ENCODE measurements at regions not wholly inside any gene's neighbourhood (a gene's known extent, or its start where the extent isn't known, plus 50 kb on each side); places are given as distances from the start of the nearest gene placed in this dataset.

- 82 to 87% methylated on average over 5 to 8 of the region's 9 CpGs for WGBS, 2 experiments (ENCODE audit: insufficient coverage in 2 of 2)
- H3K4me3 ChIP-seq (ENCODE audit: extremely low read depth, insufficient read depth, low read length, poor library complexity, severe bottlenecking): no peak overlapping the region
- no peaks in the 10 kb centered on the region for H3K4me1 ChIP-seq (ENCODE audit: control insufficient read depth, insufficient read depth, low read length, poor library complexity, severe bottlenecking)
Measured at GRCh38 chr6:66489269-66489987, 782.4 kb upstream of the EYS start.

DNA sequence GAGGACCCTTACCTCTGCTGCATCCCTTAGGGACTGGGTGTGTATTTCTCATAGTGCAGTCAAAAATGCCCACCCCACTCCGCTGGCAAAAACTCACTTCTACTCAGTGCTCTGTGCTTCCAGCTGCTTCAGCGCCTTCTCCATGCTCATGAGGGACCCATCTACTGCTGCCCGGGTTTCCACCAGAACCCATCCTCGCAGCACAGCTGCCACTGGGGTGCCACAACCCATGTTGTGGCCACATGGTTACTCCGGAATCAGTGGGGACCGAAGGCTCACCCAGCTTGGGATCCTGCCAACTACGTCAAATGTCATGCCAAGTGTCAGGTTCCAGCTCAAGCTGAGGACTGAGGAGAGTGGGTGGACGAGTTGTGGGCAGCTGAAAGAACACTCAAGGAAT lies 774.2 kb upstream of the EYS start:
- 83 to 93% methylated on average over 7 to 8 of the region's 8 CpGs for WGBS, 2 experiments (ENCODE audit: insufficient coverage in 2 of 2)
- no peak overlapping the region for H3K4me3 ChIP-seq (ENCODE audit: extremely low read depth, insufficient read depth, low read length, poor library complexity, severe bottlenecking)
- no peak overlapping the region for H3K27ac ChIP-seq (ENCODE audit: low read depth, low read length, severe bottlenecking)
- H3K4me1 ChIP-seq (ENCODE audit: control insufficient read depth, insufficient read depth, low read length, poor library complexity, severe bottlenecking): no peaks in the 10 kb centered on the region
- H3K9me3 ChIP-seq (ENCODE audit: control insufficient read depth, low read length): no peaks in the 10 kb centered on the region
- no peaks in the 10 kb centered on the region for H3K36me3 ChIP-seq (ENCODE audit: control insufficient read depth, insufficient read depth, low read length)

More at GRCh38 chr6:66489269-66489987, 782.4 kb upstream of the EYS start:
- H3K27ac ChIP-seq (ENCODE audit: low read depth, low read length, severe bottlenecking): no peak overlapping the region
- H3K36me3 ChIP-seq (ENCODE audit: control insufficient read depth, insufficient read depth, low read length): no peaks in the 10 kb centered on the region
- H3K9me3 ChIP-seq (ENCODE audit: control insufficient read depth, low read length): no peaks in the 10 kb centered on the region

- H3K27ac ChIP-seq (ENCODE audit: low read depth, low read length, severe bottlenecking): no peak overlapping the region
- no peaks in the 10 kb centered on the region for H3K9me3 ChIP-seq (ENCODE audit: control insufficient read depth, low read length)
- WGBS, 2 experiments (ENCODE audit: insufficient coverage in 2 of 2): 92 to 93% methylated on average over 6 of the region's 6 CpGs
- H3K4me1 ChIP-seq (ENCODE audit: control insufficient read depth, insufficient read depth, low read length, poor library complexity, severe bottlenecking): no peaks in the 10 kb centered on the region
- H3K4me3 ChIP-seq (ENCODE audit: extremely low read depth, insufficient read depth, low read length, poor library complexity, severe bottlenecking): no peak overlapping the region
- no peaks in the 10 kb centered on the region for H3K36me3 ChIP-seq (ENCODE audit: control insufficient read depth, insufficient read depth, low read length)
Measured at GRCh38 chr6:66478705-66479104, 771.7 kb upstream of the EYS start.

- Histone ChIP-seq H3K4me1 (ENCODE audit: control insufficient read depth, insufficient read depth, low read length, poor library complexity, severe bottlenecking) (no peaks in the 10 kb centered on the region), H3K36me3 (ENCODE audit: control insufficient read depth, insufficient read depth, low read length) (no peaks in the 10 kb centered on the region), H3K27ac (ENCODE audit: low read depth, low read length, severe bottlenecking) (no peak overlapping the region), H3K9me3 (ENCODE audit: control insufficient read depth, low read length) (no peaks in the 10 kb centered on the region), H3K4me3 (ENCODE audit: extremely low read depth, insufficient read depth, low read length, poor library complexity, severe bottlenecking) (no peak overlapping the region)
- 90 to 100% methylated on average over 3 of the region's 5 CpGs for WGBS, 2 experiments (ENCODE audit: insufficient coverage in 2 of 2)
Measured at GRCh38 chr6:66435321-66435720, 728.3 kb upstream of the EYS start.

GRCh38 chr6:66429210-66429609 lies 722.2 kb upstream of the EYS start:
- no peaks in the 10 kb centered on the region for H3K4me1 ChIP-seq (ENCODE audit: control insufficient read depth, insufficient read depth, low read length, poor library complexity, severe bottlenecking)
- H3K27ac ChIP-seq (ENCODE audit: low read depth, low read length, severe bottlenecking): no peak overlapping the region
- WGBS, 2 experiments (ENCODE audit: insufficient coverage in 2 of 2): 71% methylated on average over 1 of the region's 2 CpGs; no CpG with 5 or more reads in 1 of the 2 experiments
- H3K36me3 ChIP-seq (ENCODE audit: control insufficient read depth, insufficient read depth, low read length): no peaks in the 10 kb centered on the region
- H3K9me3 ChIP-seq (ENCODE audit: control insufficient read depth, low read length): no peaks in the 10 kb centered on the region
- H3K4me3 ChIP-seq (ENCODE audit: extremely low read depth, insufficient read depth, low read length, poor library complexity, severe bottlenecking): no peak overlapping the region

DNA sequence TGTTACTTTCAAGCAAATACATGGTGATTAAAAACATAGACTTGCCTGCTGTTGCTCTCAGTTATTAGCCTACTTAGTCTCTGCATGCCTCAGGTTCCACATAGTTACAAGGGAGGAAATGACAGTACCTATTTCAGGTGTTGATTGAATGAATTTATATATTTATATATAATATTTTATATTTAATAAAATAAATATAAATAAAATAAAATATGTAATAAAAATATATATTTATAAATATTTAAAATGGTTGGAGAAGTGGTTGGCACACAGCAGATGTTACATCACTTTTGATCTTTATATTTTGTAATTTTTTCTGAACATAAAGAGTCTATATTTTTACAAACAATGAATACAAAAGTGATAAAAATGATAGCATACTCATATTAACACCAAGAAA lies 716.0 kb upstream of the EYS start:
- no peak overlapping the region for H3K27ac ChIP-seq (ENCODE audit: low read depth, low read length, severe bottlenecking)
- no peaks in the 10 kb centered on the region for H3K9me3 ChIP-seq (ENCODE audit: control insufficient read depth, low read length)
- no peaks in the 10 kb centered on the region for H3K4me1 ChIP-seq (ENCODE audit: control insufficient read depth, insufficient read depth, low read length, poor library complexity, severe bottlenecking)
- H3K36me3 ChIP-seq (ENCODE audit: control insufficient read depth, insufficient read depth, low read length): no peaks in the 10 kb centered on the region
- H3K4me3 ChIP-seq (ENCODE audit: extremely low read depth, insufficient read depth, low read length, poor library complexity, severe bottlenecking): no peak overlapping the region

GRCh38 chr6:66421570-66421969 lies 714.5 kb upstream of the EYS start:
- H3K4me3 ChIP-seq (ENCODE audit: extremely low read depth, insufficient read depth, low read length, poor library complexity, severe bottlenecking): no peak overlapping the region
- H3K27ac ChIP-seq (ENCODE audit: low read depth, low read length, severe bottlenecking): no peak overlapping the region
- no peaks in the 10 kb centered on the region for H3K36me3 ChIP-seq (ENCODE audit: control insufficient read depth, insufficient read depth, low read length)
- no peaks in the 10 kb centered on the region for H3K9me3 ChIP-seq (ENCODE audit: control insufficient read depth, low read length)
- no peaks in the 10 kb centered on the region for H3K4me1 ChIP-seq (ENCODE audit: control insufficient read depth, insufficient read depth, low read length, poor library complexity, severe bottlenecking)
- 29 to 41% methylated on average over 2 of the region's 3 CpGs for WGBS, 2 experiments (ENCODE audit: insufficient coverage in 2 of 2)

DNA sequence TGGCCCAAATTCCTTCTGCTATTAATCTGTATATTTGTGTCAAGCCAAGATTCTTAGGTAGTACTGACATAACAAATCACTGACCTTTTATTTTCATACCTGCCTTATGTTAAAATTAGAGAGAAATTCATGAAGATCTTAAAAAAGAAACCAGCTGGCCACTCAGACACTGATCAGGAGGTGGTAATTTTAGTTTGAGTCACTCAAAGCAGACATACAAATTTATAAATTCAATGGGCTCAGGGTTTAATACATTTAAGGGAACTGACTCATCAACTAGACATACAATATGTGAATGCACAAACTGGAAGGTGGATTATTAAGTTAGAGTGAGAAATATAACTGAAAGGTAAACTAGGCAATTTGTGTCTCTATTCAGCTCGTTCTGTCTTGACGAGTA lies 711.9 kb upstream of the EYS start:
- WGBS, 2 experiments (ENCODE audit: insufficient coverage in 2 of 2): 83 to 100% methylated on average over 1 to 2 of the region's 2 CpGs

GRCh38 chr6:66403966-66404365 lies 696.9 kb upstream of the EYS start:
- Histone ChIP-seq H3K27ac (ENCODE audit: low read depth, low read length, severe bottlenecking) (no peak overlapping the region), H3K4me3 (ENCODE audit: extremely low read depth, insufficient read depth, low read length, poor library complexity, severe bottlenecking) (no peak overlapping the region), H3K36me3 (ENCODE audit: control insufficient read depth, insufficient read depth, low read length) (no peaks in the 10 kb centered on the region), H3K4me1 (ENCODE audit: control insufficient read depth, insufficient read depth, low read length, poor library complexity, severe bottlenecking) (no peaks in the 10 kb centered on the region), H3K9me3 (ENCODE audit: control insufficient read depth, low read length) (no peaks in the 10 kb centered on the region)

More for the DNA sequence above, 711.9 kb upstream of the EYS start:
- no peak overlapping the region for H3K4me3 ChIP-seq (ENCODE audit: extremely low read depth, insufficient read depth, low read length, poor library complexity, severe bottlenecking)
- no peaks in the 10 kb centered on the region for H3K4me1 ChIP-seq (ENCODE audit: control insufficient read depth, insufficient read depth, low read length, poor library complexity, severe bottlenecking)
- H3K36me3 ChIP-seq (ENCODE audit: control insufficient read depth, insufficient read depth, low read length): no peaks in the 10 kb centered on the region
- no peaks in the 10 kb centered on the region for H3K9me3 ChIP-seq (ENCODE audit: control insufficient read depth, low read length)
- no peak overlapping the region for H3K27ac ChIP-seq (ENCODE audit: low read depth, low read length, severe bottlenecking)

DNA sequence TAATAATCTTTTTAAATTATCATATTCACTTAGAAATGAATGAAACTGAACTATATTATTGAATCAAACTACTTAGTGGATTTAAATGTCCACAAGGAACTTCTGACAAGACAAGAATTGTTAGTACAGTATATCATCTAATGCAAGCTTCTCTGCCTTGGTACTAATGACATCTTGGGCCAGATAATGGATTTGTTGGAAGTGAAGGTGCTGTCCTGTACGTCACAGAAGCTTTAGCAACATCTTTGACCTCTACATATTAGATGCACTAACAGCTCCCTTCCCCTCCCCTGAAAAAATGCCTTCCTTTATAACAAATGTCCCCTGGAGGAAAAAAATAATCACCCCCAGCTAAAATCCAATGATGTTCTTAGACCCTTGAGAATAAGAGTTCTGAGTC lies 695.8 kb upstream of the EYS start:
- no peak overlapping the region for H3K27ac ChIP-seq (ENCODE audit: low read depth, low read length, severe bottlenecking)
- no peaks in the 10 kb centered on the region for H3K9me3 ChIP-seq (ENCODE audit: control insufficient read depth, low read length)
- WGBS, 2 experiments (ENCODE audit: insufficient coverage in 2 of 2): 100% methylated on average over 1 of the region's 1 CpG; no CpG with 5 or more reads in 1 of the 2 experiments
- no peak overlapping the region for H3K4me3 ChIP-seq (ENCODE audit: extremely low read depth, insufficient read depth, low read length, poor library complexity, severe bottlenecking)
- H3K36me3 ChIP-seq (ENCODE audit: control insufficient read depth, insufficient read depth, low read length): no peaks in the 10 kb centered on the region
- no peaks in the 10 kb centered on the region for H3K4me1 ChIP-seq (ENCODE audit: control insufficient read depth, insufficient read depth, low read length, poor library complexity, severe bottlenecking)

GRCh38 chr6:66396549-66396948 lies 689.5 kb upstream of the EYS start:
- Histone ChIP-seq H3K4me3 (ENCODE audit: extremely low read depth, insufficient read depth, low read length, poor library complexity, severe bottlenecking) (no peak overlapping the region), H3K4me1 (ENCODE audit: control insufficient read depth, insufficient read depth, low read length, poor library complexity, severe bottlenecking) (no peaks in the 10 kb centered on the region), H3K9me3 (ENCODE audit: control insufficient read depth, low read length) (no peaks in the 10 kb centered on the region), H3K27ac (ENCODE audit: low read depth, low read length, severe bottlenecking) (no peak overlapping the region), H3K36me3 (ENCODE audit: control insufficient read depth, insufficient read depth, low read length) (no peaks in the 10 kb centered on the region)
- WGBS, 2 experiments (ENCODE audit: insufficient coverage in 2 of 2): 91 to 100% methylated on average over 4 to 5 of the region's 7 CpGs
